K562 (cell line): ENCODE measurements at regions not wholly inside any gene's neighbourhood (a gene's known extent, or its start where the extent isn't known, plus 50 kb on each side); places are given as distances from the start of the nearest gene placed in this dataset.

ENCODE experiments used
- ATAC-seq: fragments of 200-7000 bp; cut with Tn5 transposase; 3 replicates; pipeline ENCODE4 v1.9.1; 2020; ENCODE audit warnings: moderate library complexity
- BruUV-seq: library from RNA; stranded (reverse); fragments of 400-500 nt; replicated peaks from 2 replicates; lab custom pipeline; 2021; lab: Mats Ljungman, UMichigan
- CTCF ChIA-PET: fragments of 300-600 bp; formaldehyde crosslinking; extraction: SDS; loops from one replicate; lab custom pipeline; 2021; ENCODE audit warnings: low intra/inter-chr PET ratio; lab: Yijun Ruan, JAX
- POLR2A ChIA-PET: fragments of 300-600, 350-650 bp; sonication (Branson Sonifier 250); formaldehyde crosslinking; extraction: SDS; loops from one replicate; lab custom pipeline; 2021; ENCODE audit warnings: antibody characterized with exemption, inconsistent platforms; lab: Yijun Ruan, JAX
- DNase-seq, 4 experiments: peaks; one replicate each; pipeline versions ENCODE4 v3.0.0 to v3.0.0-alpha.2; 2011 to 2018; ENCODE audit warnings: low spot score in 3 of 4, mixed read lengths in 3 of 4; ENCODE audit errors: extremely low read depth in 1 of 4
- FAIRE-seq: peaks from 2 replicates; lab custom pipeline; 2011; peaks lifted over from hg19 to GRCh38; lab: Jason Lieb, UNC
- H2AFZ ChIP-seq: 2 replicates; pipeline ENCODE4 v1.6.0; 2011; ENCODE audit warnings: low read depth, low read length, control low read depth, inconsistent platforms
- H3K27ac ChIP-seq: fragments of 200-600 bp; 3 replicates; pipeline ENCODE4 v1.8.0; 2011; ENCODE audit warnings: low read depth, mild to moderate bottlenecking, control low read depth, inconsistent platforms, low read length, moderate library complexity, mixed read lengths; ENCODE audit errors: extremely low read depth
- H3K27me3 ChIP-seq, 2 experiments: fragments of 300-600 bp in 1 of 2; 2 replicates in 1 of 2; 3 replicates in 1 of 2; pipeline versions ENCODE4 v1.6.0 to v1.8.0; 2011; ENCODE audit warnings: inconsistent platforms in 2 of 2, low read length in 2 of 2, mild to moderate bottlenecking in 1 of 2, mixed read lengths in 1 of 2, moderate library complexity in 1 of 2; ENCODE audit not compliant: control insufficient read depth in 2 of 2, insufficient read depth in 2 of 2
- H3K36me3 ChIP-seq: fragments of 300-600 bp; 3 replicates; pipeline ENCODE4 v1.8.0; 2011; ENCODE audit warnings: mild to moderate bottlenecking, low read length, inconsistent platforms; ENCODE audit not compliant: control insufficient read depth, insufficient read depth
- H3K4me1 ChIP-seq, 2 experiments: fragments of 200-600 bp in 1 of 2; replicated peaks in 1 of 2; 2 replicates in 1 of 2; 3 replicates in 1 of 2; pipeline versions ENCODE4 v1.5.1 to v1.8.0; 2011; ENCODE audit warnings: inconsistent platforms in 2 of 2, low read length in 2 of 2, mild to moderate bottlenecking in 1 of 2, mixed read lengths in 1 of 2, moderate library complexity in 1 of 2; ENCODE audit not compliant: control insufficient read depth in 2 of 2, insufficient read depth in 2 of 2
- H3K4me2 ChIP-seq: 2 replicates; pipeline ENCODE4 v1.6.1; 2011; ENCODE audit warnings: low read length, control low read depth, inconsistent platforms, mixed read lengths; ENCODE audit not compliant: insufficient read depth
- H3K4me3 ChIP-seq: fragments of 200-600 bp; sonication (generic), shearing (Covaris generic); 2 replicates; pipeline ENCODE4 v1.5.1; 2016; ENCODE audit warnings: control low read depth, inconsistent platforms
- H3K79me2 ChIP-seq: fragments of 200-600 bp; 3 replicates; pipeline ENCODE4 v1.8.0; 2011; ENCODE audit warnings: low read length, inconsistent platforms; ENCODE audit not compliant: control insufficient read depth, insufficient read depth
- H3K9ac ChIP-seq, 2 experiments: 2 replicates each; pipeline versions ENCODE4 v1.6.0 to v1.6.1; 2011; ENCODE audit warnings: low read depth in 2 of 2, low read length in 2 of 2, control low read depth in 1 of 2, inconsistent platforms in 1 of 2, mild to moderate bottlenecking in 1 of 2, mixed read lengths in 1 of 2; ENCODE audit not compliant: insufficient read depth in 1 of 2
- H3K9me1 ChIP-seq: one replicate; pipeline ENCODE4 v1.6.0; 2011; ENCODE audit warnings: inconsistent platforms, mild to moderate bottlenecking, low read length, moderate library complexity; ENCODE audit not compliant: control insufficient read depth, insufficient read depth
- H3K9me3 ChIP-seq: replicated peaks from 2 replicates; pipeline ENCODE4 v1.5.1; 2011; ENCODE audit warnings: low read depth, low read length, inconsistent platforms; ENCODE audit not compliant: control insufficient read depth, insufficient read depth
- H4K20me1 ChIP-seq: replicated peaks from 2 replicates; pipeline ENCODE4 v1.6.1; 2011; ENCODE audit warnings: low read length, inconsistent platforms, mixed read lengths; ENCODE audit not compliant: control insufficient read depth, insufficient read depth
- NONO ChIP-seq, 2 experiments: fragments of 200-400 bp in 1 of 2; fragments of 450-650 bp in 1 of 2; formaldehyde crosslinking in 1 of 2; IDR thresholded peaks; 2 replicates each; pipeline ENCODE4 v1.6.1; 2017; ENCODE audit warnings: low read depth in 2 of 2, mild to moderate bottlenecking in 2 of 2, moderate library complexity in 2 of 2, low read length in 1 of 2
- SMAD2 ChIP-seq: fragments of 150-350 bp; IDR thresholded peaks from 2 replicates; pipeline ENCODE4 v1.6.1; 2014; ENCODE audit warnings: low read depth, mild to moderate bottlenecking, low read length
- SMAD3 ChIP-seq: fragments of 450-650 bp; formaldehyde crosslinking; conservative IDR thresholded peaks from 2 replicates; pipeline ENCODE4 v1.4.0; 2020; ENCODE audit warnings: mild to moderate bottlenecking
- STAT5A ChIP-seq: IDR thresholded peaks from 2 replicates; pipeline ENCODE4 v1.6.1; 2012; ENCODE audit warnings: low read length, inconsistent platforms, borderline replicate concordance
- ZBTB34 ChIP-seq: fragments of 250-450 bp; sonication (Bioruptor Pico); IDR thresholded peaks from 2 replicates; pipeline ENCODE4 v1.8.0; 2021; ENCODE audit warnings: mild to moderate bottlenecking, moderate library complexity
- WGBS: fragments of 100-300 bp; shearing (Covaris generic); methylation state at CpG from one replicate; pipeline ENCODE4 v1.1.6; 2016; ENCODE audit warnings: low coverage, mixed read lengths; ENCODE audit not compliant: insufficient coverage; ENCODE audit errors: missing lambda C conversion rate; 5-methylcytosine and 5-hydroxymethylcytosine counted together
- in situ Hi-C: fragments of 300-500 bp; cut with MboI; formaldehyde crosslinking; loops from 4 replicates; pipeline ENCODE4 v1.15.0; 2018; ENCODE audit warnings: inconsistent platforms, mixed read lengths
- intact Hi-C: fragments of 100-400 bp; cut with micrococcal nuclease; formaldehyde crosslinking; loops from 2 replicates; pipeline ENCODE4 v1.14.2; 2022

- POLR2A ChIA-PET = no interaction called here
- 0% methylated on average over 11 of the region's 11 CpGs for WGBS
- CTCF ChIA-PET = no interaction called here
- intact Hi-C loops = loop anchor here (2.0 kb wide), 1 partner anchor 13 kb away; no protein-coding TSS in a partner anchor
- no peak for FAIRE-seq
- no peak for DNase-seq
- H3K4me3 ChIP-seq = no peak overlapping the region
- H3K4me2 ChIP-seq = no peak overlapping the region
- H3K27me3 ChIP-seq = no peaks in the 10 kb centered on the region; a peak in 1 of 5 replicates
- H3K79me2 ChIP-seq = no peaks in the 10 kb centered on the region
- in situ Hi-C loops = no loop called here
- TF ChIP-seq STAT5A (no peak), ZBTB34 (no peak), SMAD3 (CRISPR knock-in tag) (no peak), SMAD2 (no peak), NONO (IDR thresholded peaks at IDR 0.05; ENCODE audit: low read depth in 2 of 2, low read length in 1 of 2) (no peak)
- no TSS peak for BruUV-seq
- H3K36me3 ChIP-seq = no peaks in the 10 kb centered on the region
- H2AFZ ChIP-seq = no peak overlapping the region
- H3K9ac ChIP-seq = no peak overlapping the region
- H3K9me3 ChIP-seq = peaks cover 5% of the 10 kb centered on the region
- no peaks in the 10 kb centered on the region for H3K4me1 ChIP-seq
- H3K9me1 ChIP-seq = no peaks in the 10 kb centered on the region
- H4K20me1 ChIP-seq = no peaks in the 10 kb centered on the region
- no peak overlapping the region for H3K27ac ChIP-seq
- ATAC-seq = no peak
These were observed 339.8 kb downstream of the PRDM2 start for GRCh38 chr1:14039582-14040430.
